HCT116 (cell line): ENCODE measurements at regions not wholly inside any gene's neighbourhood (a gene's known extent, or its start where the extent isn't known, plus 50 kb on each side); places are given as distances from the start of the nearest gene placed in this dataset.

Experiments used
- CBX3 ChIP-seq: IDR thresholded peaks from 2 replicates; pipeline ENCODE4 v1.6.1; 2012; ENCODE audit warnings: low read depth
- CEBPB ChIP-seq: IDR thresholded peaks from 2 replicates; pipeline ENCODE4 v1.6.1; 2012; ENCODE audit warnings: low read depth
- POLR2A ChIP-seq: IDR thresholded peaks from 2 replicates; pipeline ENCODE4 v1.7.0; 2011; ENCODE audit warnings: borderline replicate concordance; ENCODE audit not compliant: insufficient read depth, insufficient read length; ENCODE audit errors: extremely low read depth
- POLR2AphosphoS5 ChIP-seq: IDR thresholded peaks from 2 replicates; pipeline ENCODE4 v1.6.1; 2011; ENCODE audit warnings: mild to moderate bottlenecking, low read depth, low read length, moderate library complexity
- TF ChIP-seq, protein P1 (sequence below), 3 experiments: fragments of 200-600 bp in 1 of 3; sonication (generic) in 1 of 3; IDR thresholded peaks in 2 of 3; conservative IDR thresholded peaks in 1 of 3; 2 replicates each; pipeline ENCODE4 v1.5.1; 2012 to 2017; ENCODE audit warnings: low read depth in 2 of 3, low read length in 2 of 3, antibody characterized with exemption in 1 of 3, borderline replicate concordance in 1 of 3, control low read depth in 1 of 3, mild to moderate bottlenecking in 1 of 3, mixed read lengths in 1 of 3, mixed run types in 1 of 3, moderate library complexity in 1 of 3; ENCODE audit not compliant: insufficient read depth in 1 of 3
- TF ChIP-seq, protein P2 (sequence below): IDR thresholded peaks from 2 replicates; pipeline ENCODE4 v1.6.1; 2012; ENCODE audit warnings: low read depth
- TF ChIP-seq, protein P3 (sequence below): IDR thresholded peaks from 2 replicates; pipeline ENCODE4 v1.6.1; 2011; ENCODE audit warnings: mild to moderate bottlenecking, low read length, moderate library complexity; ENCODE audit not compliant: insufficient replicate concordance; ENCODE audit errors: extremely low read depth

DNA sequence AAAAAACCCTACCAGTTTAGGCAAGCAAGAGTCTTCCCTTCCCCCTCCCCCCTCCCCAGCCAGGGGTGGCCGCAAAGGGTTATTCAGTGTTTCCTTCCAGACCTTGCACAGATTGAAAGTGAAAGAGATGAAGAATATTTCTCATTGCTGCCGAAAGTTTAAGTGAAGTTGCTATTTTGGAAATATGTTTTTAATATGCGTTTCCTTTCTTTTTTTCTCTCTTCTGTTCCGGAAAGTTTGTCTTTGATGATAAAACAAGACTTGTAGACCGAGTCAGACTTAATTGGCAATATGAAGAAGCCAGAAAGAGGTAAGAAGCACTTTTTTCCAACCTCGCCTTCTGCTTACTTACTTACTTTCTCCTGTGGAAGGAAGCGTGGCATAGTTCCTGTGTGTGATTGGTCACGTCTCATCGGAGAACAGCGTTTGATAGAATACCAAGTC lies 58.5 kb upstream of the CLCN4 start:
- TF ChIP-seq, protein P1, sequence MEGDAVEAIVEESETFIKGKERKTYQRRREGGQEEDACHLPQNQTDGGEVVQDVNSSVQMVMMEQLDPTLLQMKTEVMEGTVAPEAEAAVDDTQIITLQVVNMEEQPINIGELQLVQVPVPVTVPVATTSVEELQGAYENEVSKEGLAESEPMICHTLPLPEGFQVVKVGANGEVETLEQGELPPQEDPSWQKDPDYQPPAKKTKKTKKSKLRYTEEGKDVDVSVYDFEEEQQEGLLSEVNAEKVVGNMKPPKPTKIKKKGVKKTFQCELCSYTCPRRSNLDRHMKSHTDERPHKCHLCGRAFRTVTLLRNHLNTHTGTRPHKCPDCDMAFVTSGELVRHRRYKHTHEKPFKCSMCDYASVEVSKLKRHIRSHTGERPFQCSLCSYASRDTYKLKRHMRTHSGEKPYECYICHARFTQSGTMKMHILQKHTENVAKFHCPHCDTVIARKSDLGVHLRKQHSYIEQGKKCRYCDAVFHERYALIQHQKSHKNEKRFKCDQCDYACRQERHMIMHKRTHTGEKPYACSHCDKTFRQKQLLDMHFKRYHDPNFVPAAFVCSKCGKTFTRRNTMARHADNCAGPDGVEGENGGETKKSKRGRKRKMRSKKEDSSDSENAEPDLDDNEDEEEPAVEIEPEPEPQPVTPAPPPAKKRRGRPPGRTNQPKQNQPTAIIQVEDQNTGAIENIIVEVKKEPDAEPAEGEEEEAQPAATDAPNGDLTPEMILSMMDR (IDR thresholded peaks at IDR 0.05 in 2 of 3, conservative IDR thresholded peaks at IDR 0.05 in 1 of 3; ENCODE audit: borderline replicate concordance in 1 of 3, insufficient read depth in 1 of 3, low read depth in 2 of 3, low read length in 2 of 3) = no peak
- TF ChIP-seq, protein P2, sequence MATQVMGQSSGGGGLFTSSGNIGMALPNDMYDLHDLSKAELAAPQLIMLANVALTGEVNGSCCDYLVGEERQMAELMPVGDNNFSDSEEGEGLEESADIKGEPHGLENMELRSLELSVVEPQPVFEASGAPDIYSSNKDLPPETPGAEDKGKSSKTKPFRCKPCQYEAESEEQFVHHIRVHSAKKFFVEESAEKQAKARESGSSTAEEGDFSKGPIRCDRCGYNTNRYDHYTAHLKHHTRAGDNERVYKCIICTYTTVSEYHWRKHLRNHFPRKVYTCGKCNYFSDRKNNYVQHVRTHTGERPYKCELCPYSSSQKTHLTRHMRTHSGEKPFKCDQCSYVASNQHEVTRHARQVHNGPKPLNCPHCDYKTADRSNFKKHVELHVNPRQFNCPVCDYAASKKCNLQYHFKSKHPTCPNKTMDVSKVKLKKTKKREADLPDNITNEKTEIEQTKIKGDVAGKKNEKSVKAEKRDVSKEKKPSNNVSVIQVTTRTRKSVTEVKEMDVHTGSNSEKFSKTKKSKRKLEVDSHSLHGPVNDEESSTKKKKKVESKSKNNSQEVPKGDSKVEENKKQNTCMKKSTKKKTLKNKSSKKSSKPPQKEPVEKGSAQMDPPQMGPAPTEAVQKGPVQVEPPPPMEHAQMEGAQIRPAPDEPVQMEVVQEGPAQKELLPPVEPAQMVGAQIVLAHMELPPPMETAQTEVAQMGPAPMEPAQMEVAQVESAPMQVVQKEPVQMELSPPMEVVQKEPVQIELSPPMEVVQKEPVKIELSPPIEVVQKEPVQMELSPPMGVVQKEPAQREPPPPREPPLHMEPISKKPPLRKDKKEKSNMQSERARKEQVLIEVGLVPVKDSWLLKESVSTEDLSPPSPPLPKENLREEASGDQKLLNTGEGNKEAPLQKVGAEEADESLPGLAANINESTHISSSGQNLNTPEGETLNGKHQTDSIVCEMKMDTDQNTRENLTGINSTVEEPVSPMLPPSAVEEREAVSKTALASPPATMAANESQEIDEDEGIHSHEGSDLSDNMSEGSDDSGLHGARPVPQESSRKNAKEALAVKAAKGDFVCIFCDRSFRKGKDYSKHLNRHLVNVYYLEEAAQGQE = no peak
- TF ChIP-seq CEBPB = no peak
- TF ChIP-seq POLR2A = no peak
- TF ChIP-seq, protein P3, sequence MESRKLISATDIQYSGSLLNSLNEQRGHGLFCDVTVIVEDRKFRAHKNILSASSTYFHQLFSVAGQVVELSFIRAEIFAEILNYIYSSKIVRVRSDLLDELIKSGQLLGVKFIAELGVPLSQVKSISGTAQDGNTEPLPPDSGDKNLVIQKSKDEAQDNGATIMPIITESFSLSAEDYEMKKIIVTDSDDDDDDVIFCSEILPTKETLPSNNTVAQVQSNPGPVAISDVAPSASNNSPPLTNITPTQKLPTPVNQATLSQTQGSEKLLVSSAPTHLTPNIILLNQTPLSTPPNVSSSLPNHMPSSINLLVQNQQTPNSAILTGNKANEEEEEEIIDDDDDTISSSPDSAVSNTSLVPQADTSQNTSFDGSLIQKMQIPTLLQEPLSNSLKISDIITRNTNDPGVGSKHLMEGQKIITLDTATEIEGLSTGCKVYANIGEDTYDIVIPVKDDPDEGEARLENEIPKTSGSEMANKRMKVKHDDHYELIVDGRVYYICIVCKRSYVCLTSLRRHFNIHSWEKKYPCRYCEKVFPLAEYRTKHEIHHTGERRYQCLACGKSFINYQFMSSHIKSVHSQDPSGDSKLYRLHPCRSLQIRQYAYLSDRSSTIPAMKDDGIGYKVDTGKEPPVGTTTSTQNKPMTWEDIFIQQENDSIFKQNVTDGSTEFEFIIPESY = no peak
- no peak for TF ChIP-seq POLR2AphosphoS5
- no peak for TF ChIP-seq CBX3
